Gastrocnemius medialis (tissue), 4 donors: ENCODE measurements at regions not wholly inside any gene's neighbourhood (a gene's known extent, or its start where the extent isn't known, plus 50 kb on each side); places are given as distances from the start of the nearest gene placed in this dataset.

Source experiments
- CTCF ChIP-seq, 5 experiments: fragments of 450-650 bp in 3 of 5; fragments of 200-600 bp in 2 of 5; sonication (generic) in 2 of 5; IDR thresholded peaks in 4 of 5; conservative IDR thresholded peaks in 1 of 5; 1 replicate in 4 of 5; 2 replicates in 1 of 5; pipeline ENCODE4 v1.5.1; 2016 to 2019; ENCODE audit warnings: antibody characterized with exemption in 5 of 5, mild to moderate bottlenecking in 3 of 5, moderate library complexity in 3 of 5
- POLR2A ChIP-seq, 2 donors: fragments of 450-650 bp; IDR thresholded peaks; one replicate each; pipeline ENCODE4 v1.6.1; 2017; ENCODE audit warnings: antibody characterized with exemption in 2 of 2, mild to moderate bottlenecking in 2 of 2, moderate library complexity in 2 of 2

DNA sequence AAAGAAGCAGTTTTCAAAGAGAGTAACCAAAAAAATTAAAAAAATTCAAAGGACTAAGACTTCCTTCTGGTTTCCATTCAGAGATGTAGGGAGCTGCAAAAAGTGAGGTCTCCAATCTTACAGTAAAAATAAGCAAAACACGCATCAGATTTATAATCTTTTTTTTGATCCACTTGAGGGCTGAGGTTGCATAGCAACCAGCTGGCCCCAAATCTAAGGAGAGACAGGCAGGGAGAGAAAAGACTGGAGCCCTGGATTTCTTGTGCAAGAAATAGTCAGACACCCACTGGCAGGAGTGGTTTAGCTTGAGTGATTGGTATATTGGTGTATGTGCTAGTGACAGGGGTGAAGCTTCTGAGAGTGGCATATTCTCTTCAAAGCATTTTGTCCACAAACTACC is 135.9 kb upstream of the FUT9 start:
- TF ChIP-seq CTCF (IDR thresholded peaks at IDR 0.05 in 4 of 5, conservative IDR thresholded peaks at IDR 0.05 in 1 of 5): no peak
- no peak for TF ChIP-seq POLR2A (IDR thresholded peaks at IDR 0.05)
